Loucy (cell line): ENCODE measurements at regions not wholly inside any gene's neighbourhood (a gene's known extent, or its start where the extent isn't known, plus 50 kb on each side); places are given as distances from the start of the nearest gene placed in this dataset.

ENCODE experiments used
- H2AFZ ChIP-seq: fragments of 200-600 bp; sonication (generic); 2 replicates; pipeline ENCODE4 v1.6.0; 2016; ENCODE audit warnings: antibody characterized with exemption, mild to moderate bottlenecking, low read length, moderate library complexity
- H3F3A ChIP-seq: fragments of 200-600 bp; 2 replicates; pipeline ENCODE4 v1.6.0; 2016; ENCODE audit warnings: antibody characterized with exemption, low read depth, mild to moderate bottlenecking
- H3K27me3 ChIP-seq: fragments of 200-600 bp; sonication (generic); 2 replicates; pipeline ENCODE4 v1.6.1; 2014; ENCODE audit warnings: low read length, mild to moderate bottlenecking; ENCODE audit not compliant: insufficient read depth, poor library complexity, severe bottlenecking
- H3K36me3 ChIP-seq: fragments of 200-600 bp; sonication (generic); 2 replicates; pipeline ENCODE4 v1.6.1; 2016; ENCODE audit warnings: low read length; ENCODE audit not compliant: insufficient read depth
- H3K4me1 ChIP-seq: fragments of 200-600 bp; sonication (generic); 2 replicates; pipeline ENCODE4 v1.5.1; 2014; ENCODE audit warnings: low read length, mild to moderate bottlenecking; ENCODE audit not compliant: insufficient read depth, poor library complexity, severe bottlenecking
- H3K4me2 ChIP-seq: fragments of 200-600 bp; sonication (generic); 2 replicates; pipeline ENCODE4 v1.6.0; 2014; ENCODE audit warnings: antibody characterized with exemption, low read length, low read depth, mild to moderate bottlenecking; ENCODE audit not compliant: poor library complexity, severe bottlenecking
- H3K4me3 ChIP-seq: fragments of 200-600 bp; sonication (generic); 2 replicates; pipeline ENCODE4 v1.5.1; 2014; ENCODE audit warnings: low read length, mild to moderate bottlenecking, mixed read lengths; ENCODE audit not compliant: poor library complexity, severe bottlenecking
- H3K79me2 ChIP-seq: fragments of 200-600 bp; sonication (generic); 2 replicates; pipeline ENCODE4 v1.6.1; 2014; ENCODE audit warnings: low read length; ENCODE audit not compliant: insufficient read depth
- H3K9ac ChIP-seq: fragments of 200-600 bp; sonication (generic); 2 replicates; pipeline ENCODE4 v1.6.0; 2014; ENCODE audit warnings: mild to moderate bottlenecking, low read depth, low read length, moderate library complexity; ENCODE audit not compliant: poor library complexity, severe bottlenecking
- H3K9me2 ChIP-seq: fragments of 200-600 bp; sonication (generic); replicated peaks from 2 replicates; pipeline ENCODE4 v1.6.1; 2016; ENCODE audit warnings: low read depth, low read length, mixed read lengths
- H3K9me3 ChIP-seq: fragments of 200-600 bp; sonication (generic); 2 replicates; pipeline ENCODE4 v1.6.1; 2014; ENCODE audit warnings: mild to moderate bottlenecking, antibody characterized with exemption, low read length, low read depth; ENCODE audit not compliant: insufficient read depth
- H4K20me1 ChIP-seq: fragments of 200-600 bp; sonication (generic); 2 replicates; pipeline ENCODE4 v1.6.0; 2014; ENCODE audit warnings: antibody characterized with exemption, low read length, mild to moderate bottlenecking; ENCODE audit not compliant: insufficient read depth, poor library complexity, severe bottlenecking
- CTCF ChIP-seq: fragments of 200-600 bp; sonication (generic); conservative IDR thresholded peaks from 2 replicates; pipeline ENCODE4 v1.5.1; 2014; ENCODE audit warnings: mild to moderate bottlenecking, antibody characterized with exemption, low read length
- EZH2phosphoT487 ChIP-seq: fragments of 200-600 bp; IDR thresholded peaks from 2 replicates; pipeline ENCODE4 v1.6.1; 2018; ENCODE audit warnings: antibody characterized with exemption, mild to moderate bottlenecking, moderate library complexity, borderline replicate concordance

- Histone ChIP-seq H2AFZ (no peak overlapping the region), H3K4me1 (peaks cover 38% of the 10 kb centered on the region), H3K9me3 (no peaks in the 10 kb centered on the region)
These were observed 93.6 kb upstream of the INSIG1 start for GRCh38 chr7:155203882-155204691.

GRCh38 chr7:155204744-155205367 is 92.8 kb upstream of the INSIG1 start:
- Histone ChIP-seq H3K4me1 (peaks cover 42% of the 10 kb centered on the region), H3K4me3 (peak overlapping the region; percentile 82), H3K27me3 (no peaks in the 10 kb centered on the region), H2AFZ (0 out of 2 replicates have a peak overlapping the region, but pooled peaks have one; percentile 37), H3K36me3 (no peaks in the 10 kb centered on the region), H3K4me2 (peak overlapping the region; percentile 72), H3K9me3 (no peaks in the 10 kb centered on the region), H4K20me1 (no peaks in the 10 kb centered on the region), H3F3A (peaks cover 5% of the 10 kb centered on the region; the same call in 1 of the 2 replicates), H3K9me2 (no peaks in the 10 kb centered on the region), H3K9ac (peak overlapping the region; percentile 93), H3K79me2 (no peaks in the 10 kb centered on the region; the same call in 1 of the 2 replicates)
- TF ChIP-seq CTCF, result no peak
- no peak for TF ChIP-seq EZH2phosphoT487

More at GRCh38 chr7:155203882-155204691, 93.6 kb upstream of the INSIG1 start:
- Histone ChIP-seq H3K9me2 (no peaks in the 10 kb centered on the region), H3F3A (peaks cover 5% of the 10 kb centered on the region; the same call in 1 of the 2 replicates), H3K27me3 (no peaks in the 10 kb centered on the region), H3K4me3 (peak overlapping the region; percentile 82), H3K9ac (peak overlapping the region; percentile 93), H3K36me3 (no peaks in the 10 kb centered on the region), H3K4me2 (peak overlapping the region; percentile 72), H4K20me1 (no peaks in the 10 kb centered on the region), H3K79me2 (no peaks in the 10 kb centered on the region; the same call in 1 of the 2 replicates)
- TF ChIP-seq EZH2phosphoT487, result no peak
- no peak for TF ChIP-seq CTCF

- Histone ChIP-seq H3K4me2 (peak overlapping the region; percentile 72), H3K27me3 (no peaks in the 10 kb centered on the region), H3K79me2 (no peaks in the 10 kb centered on the region; the same call in 1 of the 2 replicates), H3F3A (peaks cover 5% of the 10 kb centered on the region; the same call in 1 of the 2 replicates), H2AFZ (0 out of 2 replicates have a peak overlapping the region, but pooled peaks have one; percentile 37), H3K36me3 (no peaks in the 10 kb centered on the region), H3K9ac (peak overlapping the region; percentile 93), H4K20me1 (no peaks in the 10 kb centered on the region), H3K9me2 (no peaks in the 10 kb centered on the region), H3K4me1 (peaks cover 48% of the 10 kb centered on the region), H3K4me3 (peak overlapping the region; percentile 82), H3K9me3 (no peaks in the 10 kb centered on the region)
- TF ChIP-seq CTCF (no peak), EZH2phosphoT487 (no peak)
These were observed 92.0 kb upstream of the INSIG1 start for GRCh38 chr7:155205368-155206317.
